Heart left ventricle (tissue), 16 donors: ENCODE measurements at regions not wholly inside any gene's neighbourhood (a gene's known extent, or its start where the extent isn't known, plus 50 kb on each side); places are given as distances from the start of the nearest gene placed in this dataset.
"Not testable (repeated sequence)": the region's sequence is repeated elsewhere in the genome, so short reads cannot be mapped to it uniquely, and the experiment has no call there.

ENCODE experiments used
- ATAC-seq, 4 donors: fragments of 200-7000 bp; cut with Tn5 transposase; one replicate each; pipeline ENCODE4 v1.9.1; 2020 to 2022; ENCODE audit warnings: moderate library complexity in 4 of 4, mild to moderate bottlenecking in 3 of 4, moderate number of reproducible peaks in 1 of 4
- DNase-seq, 5 donors: peaks; one replicate each; pipeline ENCODE4 v3.0.0-alpha.2; 2020
- H3K27ac ChIP-seq, 12 donors: fragments of 200-600 bp; sonication (generic) in 4 of 12; one replicate each; pipeline versions ENCODE4 v1.5.0 to v1.8.0; 2016 to 2022; ENCODE audit warnings: mild to moderate bottlenecking in 2 of 12
- H3K27me3 ChIP-seq, 9 donors: fragments of 200-600 bp; sonication (generic) in 2 of 9; one replicate each; pipeline versions ENCODE4 v1.5.1 to v1.8.0; 2016 to 2022; ENCODE audit warnings: mild to moderate bottlenecking in 3 of 9
- H3K36me3 ChIP-seq, 9 donors: fragments of 200-600 bp; sonication (generic) in 2 of 9; one replicate each; pipeline versions ENCODE4 v1.5.0 to v1.8.0; 2018 to 2022; ENCODE audit warnings: mild to moderate bottlenecking in 2 of 9
- H3K4me1 ChIP-seq, 12 donors: fragments of 200-600 bp; sonication (generic) in 4 of 12; one replicate each; pipeline versions ENCODE4 v1.5.0 to v1.8.0; 2016 to 2022; ENCODE audit warnings: mild to moderate bottlenecking in 3 of 12
- H3K4me3 ChIP-seq, 12 donors: fragments of 200-600 bp; sonication (generic) in 4 of 12; one replicate each; pipeline versions ENCODE4 v1.5.0 to v1.8.0; 2017 to 2022; ENCODE audit warnings: mild to moderate bottlenecking in 9 of 12, moderate library complexity in 4 of 12
- H3K9me3 ChIP-seq, 12 donors: fragments of 200-600 bp; sonication (generic) in 4 of 12; one replicate each; pipeline versions ENCODE4 v1.5.0 to v1.8.0; 2016 to 2022; ENCODE audit warnings: mild to moderate bottlenecking in 1 of 12
- CTCF ChIP-seq, 12 donors: fragments of 200-600 bp; sonication (generic) in 4 of 12; IDR thresholded peaks; one replicate each; pipeline versions ENCODE4 v1.5.0 to v1.8.0; 2018 to 2022; ENCODE audit warnings: antibody characterized with exemption in 12 of 12, mild to moderate bottlenecking in 5 of 12
- POLR2A ChIP-seq, 2 donors: fragments of 450-650 bp; IDR thresholded peaks; one replicate each; pipeline ENCODE4 v1.6.1; 2017; ENCODE audit warnings: antibody characterized with exemption in 2 of 2, mild to moderate bottlenecking in 2 of 2, moderate library complexity in 2 of 2
- WGBS, 4 donors: extraction: QIAGEN DNeasy Blood & Tissue Kit in 2 of 4; methylation state at CpG; one replicate each; pipeline versions ENCODE4 v1.1.5 to v1.1.7; 2013 to 2018; 5-methylcytosine and 5-hydroxymethylcytosine counted together
- intact Hi-C, 10 donors: fragments of 100-400 bp; cut with DNase I; formaldehyde crosslinking; loops; one replicate each; pipeline versions ENCODE4 v1.11.1 to v1.14.2; 2022
- donor health status: ischemic (EF 13 %, LVEDD 7.1; RV severe dilation, severe dysfunction).
- donor health status: healthy with polysubstance abuse.
- donor health status: DM: no; HTN: yes; CAD: no.
- donor health status: DM: no; HTN: no; CAD: no.
- donor health status: ischemic (EF 25% LVEDD 6.9; RV normal size, moderate dysfunction).
- donor health status: ischemic (EF 25% LVEDD 5.7; RV mildly dilated, moderate dysfunction).
- donor health status: healthy.
- donor health status: DM: yes; HTN: yes; CAD: no.
- donor health status: ischemic (EF 35%, LVEDD 5.7; RV mildly dilated, moderate dysfunction).
- donor health status: nonischemic (EF 11% LVEDD 7.7; RV severe dilation, severe dysfunction).
- donor health status: DM: yes; HTN: yes; CAD: no.
- donor health status: PGD.
- donor health status: ischemic (EF 29% LVEDD 5.4; RV normal size, mild dysfunction).
- donor health status: nonischemic (EF 23%, LVEDD 6.1; RV moderate dilation, normal function).

- intact Hi-C loops: no loop called here
These were observed 134.9 kb upstream of the FBXL7 start for GRCh38 chr5:15365070-15365469.

GRCh38 chr5:15363601-15364000 is 136.4 kb upstream of the FBXL7 start:
- intact Hi-C loops: no loop called here
- 85 to 92% (median 87%) methylated on average over 2 of the region's 2 CpGs for WGBS, 4 donors

More at GRCh38 chr5:15365070-15365469, 134.9 kb upstream of the FBXL7 start:
- no peak for ATAC-seq
- no peaks in the 10 kb centered on the region for H3K9me3 ChIP-seq
- H3K4me1 ChIP-seq: peaks cover 0 to 28% (median 8%) of the 10 kb centered on the region in 12 donors
- H3K27me3 ChIP-seq: no peaks in the 10 kb centered on the region
- H3K4me3 ChIP-seq: no peak overlapping the region
- DNase-seq: no peak
- no peaks in the 10 kb centered on the region for H3K36me3 ChIP-seq
- TF ChIP-seq POLR2A (IDR thresholded peaks at IDR 0.05): no peak
- TF ChIP-seq CTCF (IDR thresholded peaks at IDR 0.05): no peak
- H3K27ac ChIP-seq: no peak overlapping the region

DNA sequence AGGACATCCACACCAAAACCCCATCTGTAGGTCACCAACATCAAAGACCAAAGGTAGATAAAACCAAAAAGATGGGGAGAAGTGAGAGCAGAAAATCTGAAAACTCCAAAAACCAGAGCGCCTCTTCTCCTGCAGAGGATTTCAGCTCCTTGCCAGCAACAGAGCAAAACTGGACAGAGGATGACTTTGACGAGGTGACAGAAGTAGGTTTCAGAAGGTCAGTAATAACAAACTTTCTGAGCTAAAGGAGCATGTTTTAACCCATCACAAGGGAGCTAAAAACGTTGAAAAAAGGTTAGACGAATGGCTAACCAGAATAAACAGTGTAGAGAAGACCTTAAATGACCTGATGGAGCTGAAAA is 142.9 kb upstream of the FBXL7 start:
- 82 to 86% (median 84%) methylated on average over 4 of the region's 4 CpGs for WGBS, 4 donors
- H3K9me3 ChIP-seq, H3K4me1 ChIP-seq, H3K4me3 ChIP-seq, H3K27me3 ChIP-seq, ATAC-seq, DNase-seq, intact Hi-C loops, H3K36me3 ChIP-seq, H3K27ac ChIP-seq: not testable (repeated sequence)

More at GRCh38 chr5:15363601-15364000, 136.4 kb upstream of the FBXL7 start:
- Histone ChIP-seq H3K9me3 (no peaks in the 10 kb centered on the region), H3K36me3 (no peaks in the 10 kb centered on the region), H3K4me1 (peaks cover 0 to 28% (median 8%) of the 10 kb centered on the region in 12 donors), H3K27ac (no peak overlapping the region), H3K27me3 (no peaks in the 10 kb centered on the region), H3K4me3 (no peak overlapping the region)
- ATAC-seq (no peak), DNase-seq (no peak)
- TF ChIP-seq CTCF (IDR thresholded peaks at IDR 0.05) (no peak), POLR2A (IDR thresholded peaks at IDR 0.05) (no peak)

DNA sequence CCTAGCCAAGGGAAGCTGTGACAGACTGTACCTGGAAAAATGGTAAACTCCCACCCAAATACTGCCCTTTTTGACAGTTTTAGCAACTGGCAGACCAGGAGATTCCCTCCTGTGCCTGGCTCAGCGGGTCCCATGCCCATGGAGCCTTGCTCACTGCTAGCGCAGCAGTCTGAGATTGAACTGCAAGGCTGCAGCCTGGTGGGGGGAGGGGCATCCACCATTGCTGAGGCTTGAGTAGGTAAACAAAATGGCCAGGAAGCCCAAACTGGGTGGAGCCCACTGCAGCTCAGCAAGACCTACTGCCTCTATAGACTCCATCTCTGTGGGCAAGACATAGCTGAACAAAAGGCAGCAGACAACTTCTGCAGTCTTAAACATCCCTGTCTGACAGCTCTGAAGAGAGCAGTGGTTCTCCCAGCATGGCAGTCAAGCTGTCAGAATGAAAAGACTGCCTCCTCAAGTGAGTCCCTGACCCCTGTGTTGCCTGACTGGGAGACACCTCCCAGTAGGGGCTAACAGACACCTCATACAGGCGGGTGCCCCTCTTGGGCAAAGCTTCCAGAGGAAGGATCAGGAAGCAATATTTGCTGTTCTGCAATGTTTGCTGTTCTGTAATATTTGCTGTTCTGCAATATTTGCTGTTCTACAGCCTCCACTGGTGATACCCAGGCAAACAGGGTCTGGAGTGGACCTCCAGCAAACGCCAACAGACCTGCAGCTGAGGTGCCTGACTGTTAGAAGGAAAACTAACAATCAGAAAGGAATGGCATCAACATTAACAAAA is 143.5 kb upstream of the FBXL7 start:
- H3K36me3 ChIP-seq, H3K4me1 ChIP-seq, DNase-seq, H3K9me3 ChIP-seq, H3K4me3 ChIP-seq, ATAC-seq, H3K27ac ChIP-seq, H3K27me3 ChIP-seq, intact Hi-C loops: not testable (repeated sequence)
- 96 to 100% (median 97%) methylated on average over 3 to 4 of the region's 4 CpGs for WGBS, 4 donors

- DNase-seq (no peak), ATAC-seq (no peak)
- H3K9me3 ChIP-seq: peaks cover 0 to 3% (median 0%) of the 10 kb centered on the region in 12 donors
- intact Hi-C loops: no loop called here
- WGBS, 4 donors: 63 to 70% (median 68%) methylated on average over 6 of the region's 6 CpGs
- TF ChIP-seq CTCF (IDR thresholded peaks at IDR 0.05) (no peak), POLR2A (IDR thresholded peaks at IDR 0.05) (no peak)
- no peak overlapping the region for H3K4me3 ChIP-seq
- no peaks in the 10 kb centered on the region for H3K36me3 ChIP-seq
- no peaks in the 10 kb centered on the region for H3K4me1 ChIP-seq
- peaks cover 0 to 5% (median 0%) of the 10 kb centered on the region in 9 donors for H3K27me3 ChIP-seq
- H3K27ac ChIP-seq: no peak overlapping the region
These were observed 146.0 kb upstream of the FBXL7 start for GRCh38 chr5:15354021-15354420.
